ENCODE measurements at regions not wholly inside any gene's neighbourhood (a gene's known extent, or its start where the extent isn't known, plus 50 kb on each side); places are given as distances from the start of the nearest gene placed in this dataset.

- H3K9me1 ChIP-seq (ENCODE audit: control insufficient read depth, extremely low read depth, insufficient read depth, low read length) = no peaks in the 10 kb centered on the region
- no peaks in the 10 kb centered on the region for H4K20me1 ChIP-seq (ENCODE audit: control insufficient read depth, extremely low read depth, insufficient read depth, low read length)
- no peak overlapping the region for H3K4me2 ChIP-seq (ENCODE audit: control insufficient read depth, extremely low read depth, insufficient read depth, low read depth, low read length)
- no peaks in the 10 kb centered on the region for H3K27me3 ChIP-seq (ENCODE audit: control insufficient read depth, extremely low read depth, insufficient read depth, low read length)
- H3K4me1 ChIP-seq (ENCODE audit: control insufficient read depth, extremely low read depth, insufficient read depth, low read length) = peaks cover 9% of the 10 kb centered on the region
- H3K79me2 ChIP-seq (ENCODE audit: control insufficient read depth, insufficient read depth, low read length) = no peaks in the 10 kb centered on the region
- H3K27ac ChIP-seq (ENCODE audit: control insufficient read depth, insufficient read depth, low read length) = no peak overlapping the region
- H3K36me3 ChIP-seq (ENCODE audit: control insufficient read depth in 2 of 2, extremely low read depth in 1 of 2, insufficient read depth in 2 of 2, low read length in 2 of 2) = no peaks in the 10 kb centered on the region
- H3K9me3 ChIP-seq (ENCODE audit: control insufficient read depth, low read depth, low read length) = no peaks in the 10 kb centered on the region
- FAIRE-seq (no peak), DNase-seq (ENCODE audit: low read depth, low spot score) (no peak)
- dilution Hi-C loops (cut with MboI; ENCODE audit: extremely low pct_ligation_motif_present, low sequenced_read_pairs) = no loop called here
- H3K4me3 ChIP-seq (ENCODE audit: control insufficient read depth in 2 of 3, extremely low read depth in 1 of 3, insufficient read depth in 2 of 3, low read depth in 1 of 3, low read length in 3 of 3) = no peak overlapping the region
- no peak overlapping the region for H3K9ac ChIP-seq (ENCODE audit: control insufficient read depth, extremely low read depth, insufficient read depth, low read length)
- H2AFZ ChIP-seq (ENCODE audit: control insufficient read depth, low read length) = no peak overlapping the region
- TF ChIP-seq, protein P1, sequence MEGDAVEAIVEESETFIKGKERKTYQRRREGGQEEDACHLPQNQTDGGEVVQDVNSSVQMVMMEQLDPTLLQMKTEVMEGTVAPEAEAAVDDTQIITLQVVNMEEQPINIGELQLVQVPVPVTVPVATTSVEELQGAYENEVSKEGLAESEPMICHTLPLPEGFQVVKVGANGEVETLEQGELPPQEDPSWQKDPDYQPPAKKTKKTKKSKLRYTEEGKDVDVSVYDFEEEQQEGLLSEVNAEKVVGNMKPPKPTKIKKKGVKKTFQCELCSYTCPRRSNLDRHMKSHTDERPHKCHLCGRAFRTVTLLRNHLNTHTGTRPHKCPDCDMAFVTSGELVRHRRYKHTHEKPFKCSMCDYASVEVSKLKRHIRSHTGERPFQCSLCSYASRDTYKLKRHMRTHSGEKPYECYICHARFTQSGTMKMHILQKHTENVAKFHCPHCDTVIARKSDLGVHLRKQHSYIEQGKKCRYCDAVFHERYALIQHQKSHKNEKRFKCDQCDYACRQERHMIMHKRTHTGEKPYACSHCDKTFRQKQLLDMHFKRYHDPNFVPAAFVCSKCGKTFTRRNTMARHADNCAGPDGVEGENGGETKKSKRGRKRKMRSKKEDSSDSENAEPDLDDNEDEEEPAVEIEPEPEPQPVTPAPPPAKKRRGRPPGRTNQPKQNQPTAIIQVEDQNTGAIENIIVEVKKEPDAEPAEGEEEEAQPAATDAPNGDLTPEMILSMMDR (optimal IDR thresholded peaks at IDR 0.05 in 1 of 3, IDR thresholded peaks at IDR 0.05 in 1 of 3, conservative IDR thresholded peaks at IDR 0.05 in 1 of 3; ENCODE audit: extremely low read depth in 1 of 3, insufficient read depth in 2 of 3, low read length in 3 of 3) = no peak
- TF ChIP-seq EZH2 (IDR thresholded peaks at IDR 0.05; ENCODE audit: low read length) = no peak
These were observed 77.0 kb upstream of the MAP1LC3B2 start for GRCh38 chr12:116482179-116482578.

GRCh38 chr12:116482859-116483258, 76.3 kb upstream of the MAP1LC3B2 start:
- TF ChIP-seq, protein P1 (optimal IDR thresholded peaks at IDR 0.05 in 1 of 3, IDR thresholded peaks at IDR 0.05 in 1 of 3, conservative IDR thresholded peaks at IDR 0.05 in 1 of 3; ENCODE audit: extremely low read depth in 1 of 3, insufficient read depth in 2 of 3, low read length in 3 of 3) = no peak
- no peak for TF ChIP-seq EZH2 (IDR thresholded peaks at IDR 0.05; ENCODE audit: low read length)
- dilution Hi-C loops (cut with MboI; ENCODE audit: extremely low pct_ligation_motif_present, low sequenced_read_pairs) = no loop called here
- no peak overlapping the region for H3K9ac ChIP-seq (ENCODE audit: control insufficient read depth, extremely low read depth, insufficient read depth, low read length)
- H3K79me2 ChIP-seq (ENCODE audit: control insufficient read depth, insufficient read depth, low read length) = no peaks in the 10 kb centered on the region
- DNase-seq (ENCODE audit: low read depth, low spot score) (no peak), FAIRE-seq (no peak)
- no peaks in the 10 kb centered on the region for H3K9me3 ChIP-seq (ENCODE audit: control insufficient read depth, low read depth, low read length)
- no peak overlapping the region for H3K4me2 ChIP-seq (ENCODE audit: control insufficient read depth, extremely low read depth, insufficient read depth, low read depth, low read length)
- H3K36me3 ChIP-seq (ENCODE audit: control insufficient read depth in 2 of 2, extremely low read depth in 1 of 2, insufficient read depth in 2 of 2, low read length in 2 of 2) = no peaks in the 10 kb centered on the region
- H3K27me3 ChIP-seq (ENCODE audit: control insufficient read depth, extremely low read depth, insufficient read depth, low read length) = no peaks in the 10 kb centered on the region
- H2AFZ ChIP-seq (ENCODE audit: control insufficient read depth, low read length) = no peak overlapping the region
- no peak overlapping the region for H3K27ac ChIP-seq (ENCODE audit: control insufficient read depth, insufficient read depth, low read length)
- no peaks in the 10 kb centered on the region for H4K20me1 ChIP-seq (ENCODE audit: control insufficient read depth, extremely low read depth, insufficient read depth, low read length)
- peaks cover 9% of the 10 kb centered on the region for H3K4me1 ChIP-seq (ENCODE audit: control insufficient read depth, extremely low read depth, insufficient read depth, low read length)
- H3K4me3 ChIP-seq (ENCODE audit: control insufficient read depth in 2 of 3, extremely low read depth in 1 of 3, insufficient read depth in 2 of 3, low read depth in 1 of 3, low read length in 3 of 3) = no peak overlapping the region
- H3K9me1 ChIP-seq (ENCODE audit: control insufficient read depth, extremely low read depth, insufficient read depth, low read length) = no peaks in the 10 kb centered on the region
